Pancreas (tissue), 10 donors: ENCODE measurements at regions not wholly inside any gene's neighbourhood (a gene's known extent, or its start where the extent isn't known, plus 50 kb on each side); places are given as distances from the start of the nearest gene placed in this dataset.
A peak's percentile ranks its signal among the peaks of the same experiment; 100 is the strongest.

Source experiments
- ATAC-seq, 4 donors: fragments of 200-7000 bp; cut with Tn5 transposase; one replicate each; pipeline versions ENCODE4 v1.8.0 to v1.9.1; 2020; ENCODE audit warnings: mild to moderate bottlenecking in 4 of 4, moderate library complexity in 4 of 4
- DNase-seq, 6 donors: peaks; one replicate each; pipeline ENCODE4 v3.0.0-alpha.2; 2020
- FAIRE-seq: peaks from 2 replicates; lab custom pipeline; 2012; peaks lifted over from hg19 to GRCh38; lab: Jason Lieb, UNC
- H3K27ac ChIP-seq, 4 donors: fragments of 200-600 bp; sonication (generic); 1 replicate in 3 of 4; 2 replicates in 1 of 4; pipeline versions ENCODE4 v1.5.0 to v1.8.0; 2020
- H3K27me3 ChIP-seq, 4 donors: fragments of 200-600 bp; one replicate each; pipeline ENCODE4 v1.8.0; 2021
- H3K36me3 ChIP-seq, 3 donors: fragments of 200-600 bp; sonication (generic) in 1 of 3; one replicate each; pipeline versions ENCODE4 v1.5.0 to v1.8.0; 2020 to 2021
- H3K4me1 ChIP-seq, 3 donors: fragments of 200-600 bp; one replicate each; pipeline ENCODE4 v1.8.0; 2021
- H3K4me3 ChIP-seq, 4 donors: fragments of 200-600 bp; sonication (generic) in 2 of 4; one replicate each; pipeline versions ENCODE4 v1.5.0 to v1.8.0; 2020 to 2021
- H3K9me3 ChIP-seq, 4 donors: fragments of 200-600 bp; one replicate each; pipeline ENCODE4 v1.8.0; 2021
- CTCF ChIP-seq, 4 donors: fragments of 200-600 bp; sonication (generic) in 3 of 4; IDR thresholded peaks; one replicate each; pipeline versions ENCODE4 v1.5.0 to v1.8.0; 2021; ENCODE audit warnings: antibody characterized with exemption in 4 of 4
- WGBS, 2 donors: extraction: QIAGEN DNeasy Blood & Tissue Kit; methylation state at CpG; one replicate each; pipeline ENCODE4 v1.1.7; 2013; 5-methylcytosine and 5-hydroxymethylcytosine counted together
- intact Hi-C, 3 donors: fragments of 100-400 bp; cut with DNase I; formaldehyde crosslinking; loops; one replicate each; pipeline versions ENCODE4 v1.11.1 to v1.14.2; 2022
- donor health status: healthy with polysubstance abuse.
- donor health status: DM: no; HTN: no; CAD: no; lungs with moderate emphysema.
- donor health status: DM: no; HTN: no; CAD: no.
- donor health status: control.
- donor health status: control.
- donor health status: Bipolar disorder and iron deficiency.
- donor health status: DM: yes; HTN: yes; CAD: no.
- donor health status: DM: no; HTN: no; CAD: no.
- donor health status: DM: no; HTN: no; CAD: no.
- donor health status: DM: yes; HTN: yes; CAD: no.

- no peak for DNase-seq
- ATAC-seq = no peak
- 35 to 78% methylated on average over 2 of the region's 2 CpGs for WGBS, 2 donors
- TF ChIP-seq CTCF (IDR thresholded peaks at IDR 0.05) = no peak
- H3K4me1 ChIP-seq = no peaks in the 10 kb centered on the region
- no peak overlapping the region for H3K27ac ChIP-seq
- no peaks in the 10 kb centered on the region for H3K9me3 ChIP-seq
- H3K27me3 ChIP-seq = no peaks in the 10 kb centered on the region
- no peak overlapping the region for H3K4me3 ChIP-seq
- no peak for FAIRE-seq
- intact Hi-C loops = no loop called here
- H3K36me3 ChIP-seq = no peaks in the 10 kb centered on the region
Observed at GRCh38 chr13:107551521-107551920, 663.8 kb downstream of the LIG4 start.

- FAIRE-seq = no peak
Observed at GRCh38 chr13:107548338-107548737, 667.0 kb downstream of the LIG4 start.

GRCh38 chr13:107545946-107546502 lies 669.3 kb downstream of the LIG4 start:
- WGBS, 2 donors = 19 to 24% methylated on average over 5 of the region's 5 CpGs

More at GRCh38 chr13:107548338-107548737, 667.0 kb downstream of the LIG4 start:
- H3K4me1 ChIP-seq = no peaks in the 10 kb centered on the region
- H3K9me3 ChIP-seq = no peaks in the 10 kb centered on the region
- intact Hi-C loops = no loop called here
- no peaks in the 10 kb centered on the region for H3K27me3 ChIP-seq
- TF ChIP-seq CTCF (IDR thresholded peaks at IDR 0.05) = no peak
- no peak overlapping the region for H3K4me3 ChIP-seq
- ATAC-seq = no peak
- 68 to 73% methylated on average over 1 of the region's 1 CpG for WGBS, 2 donors
- no peak for DNase-seq
- no peaks in the 10 kb centered on the region for H3K36me3 ChIP-seq
- no peak overlapping the region for H3K27ac ChIP-seq

GRCh38 chr13:107534548-107534947 lies 680.8 kb downstream of the LIG4 start:
- TF ChIP-seq CTCF (IDR thresholded peaks at IDR 0.05) = no peak
- DNase-seq (no peak), ATAC-seq (no peak), FAIRE-seq (no peak)
- intact Hi-C loops = no loop called here
- H3K4me1 ChIP-seq = no peaks in the 10 kb centered on the region
- H3K36me3 ChIP-seq = no peaks in the 10 kb centered on the region
- H3K27ac ChIP-seq = no peak overlapping the region
- WGBS, 2 donors = 42 to 81% methylated on average over 1 of the region's 1 CpG
- no peaks in the 10 kb centered on the region for H3K9me3 ChIP-seq
- no peak overlapping the region for H3K4me3 ChIP-seq
- H3K27me3 ChIP-seq = no peaks in the 10 kb centered on the region

More at GRCh38 chr13:107545946-107546502, 669.3 kb downstream of the LIG4 start:
- H3K27ac ChIP-seq = no peak overlapping the region
- DNase-seq (no peak), FAIRE-seq (no peak), ATAC-seq (peak in 1 of 4 donors; percentile 44)
- intact Hi-C loops = no loop called here
- no peaks in the 10 kb centered on the region for H3K36me3 ChIP-seq
- no peaks in the 10 kb centered on the region for H3K4me1 ChIP-seq
- H3K4me3 ChIP-seq = no peak overlapping the region
- TF ChIP-seq CTCF (IDR thresholded peaks at IDR 0.05) = no peak
- no peaks in the 10 kb centered on the region for H3K27me3 ChIP-seq
- H3K9me3 ChIP-seq = no peaks in the 10 kb centered on the region

GRCh38 chr13:107531816-107532215 lies 683.5 kb downstream of the LIG4 start:
- DNase-seq (no peak), ATAC-seq (no peak), FAIRE-seq (no peak)
- no peak for TF ChIP-seq CTCF (IDR thresholded peaks at IDR 0.05)
- intact Hi-C loops = no loop called here
- H3K9me3 ChIP-seq = no peaks in the 10 kb centered on the region
- H3K27ac ChIP-seq = no peak overlapping the region
- H3K27me3 ChIP-seq = no peaks in the 10 kb centered on the region
- WGBS, 2 donors = 52 to 65% methylated on average over 2 of the region's 2 CpGs
- no peaks in the 10 kb centered on the region for H3K36me3 ChIP-seq
- no peaks in the 10 kb centered on the region for H3K4me1 ChIP-seq
- no peak overlapping the region for H3K4me3 ChIP-seq
